Ishikawa (cell line): ENCODE measurements at regions not wholly inside any gene's neighbourhood (a gene's known extent, or its start where the extent isn't known, plus 50 kb on each side); places are given as distances from the start of the nearest gene placed in this dataset.

ENCODE experiments used
- CEBPB ChIP-seq: IDR thresholded peaks from 2 replicates; pipeline ENCODE4 v1.6.1; 2012
- CREB1 ChIP-seq: IDR thresholded peaks from 2 replicates; pipeline ENCODE4 v1.6.1; 2012; ENCODE audit warnings: low read depth
- EP300 ChIP-seq: IDR thresholded peaks from 2 replicates; pipeline ENCODE4 v1.6.1; 2012; ENCODE audit warnings: borderline replicate concordance
- RAD21 ChIP-seq: IDR thresholded peaks from 2 replicates; pipeline ENCODE4 v1.6.1; 2012; ENCODE audit warnings: low read depth
- TAF1 ChIP-seq: IDR thresholded peaks from 2 replicates; pipeline ENCODE4 v1.6.1; 2012; ENCODE audit warnings: low read depth, mild to moderate bottlenecking
- TCF12 ChIP-seq: IDR thresholded peaks from 2 replicates; pipeline ENCODE4 v1.6.1; 2012; ENCODE audit warnings: low read depth
- TEAD4 ChIP-seq: IDR thresholded peaks from 2 replicates; pipeline ENCODE4 v1.6.1; 2012
- YY1 ChIP-seq: IDR thresholded peaks from 2 replicates; pipeline ENCODE4 v1.6.1; 2012; ENCODE audit warnings: low read depth
- ZBTB7A ChIP-seq: IDR thresholded peaks from 2 replicates; pipeline ENCODE4 v1.6.1; 2012; ENCODE audit warnings: low read depth
- TF ChIP-seq, protein P1 (sequence below): IDR thresholded peaks from 2 replicates; pipeline ENCODE4 v1.6.1; 2012; ENCODE audit warnings: low read depth, mild to moderate bottlenecking
- TF ChIP-seq, protein P2 (sequence below): IDR thresholded peaks from 2 replicates; pipeline ENCODE4 v1.6.1; 2012
- TF ChIP-seq, protein P3 (sequence below): IDR thresholded peaks from 2 replicates; pipeline ENCODE4 v1.6.1; 2012

DNA sequence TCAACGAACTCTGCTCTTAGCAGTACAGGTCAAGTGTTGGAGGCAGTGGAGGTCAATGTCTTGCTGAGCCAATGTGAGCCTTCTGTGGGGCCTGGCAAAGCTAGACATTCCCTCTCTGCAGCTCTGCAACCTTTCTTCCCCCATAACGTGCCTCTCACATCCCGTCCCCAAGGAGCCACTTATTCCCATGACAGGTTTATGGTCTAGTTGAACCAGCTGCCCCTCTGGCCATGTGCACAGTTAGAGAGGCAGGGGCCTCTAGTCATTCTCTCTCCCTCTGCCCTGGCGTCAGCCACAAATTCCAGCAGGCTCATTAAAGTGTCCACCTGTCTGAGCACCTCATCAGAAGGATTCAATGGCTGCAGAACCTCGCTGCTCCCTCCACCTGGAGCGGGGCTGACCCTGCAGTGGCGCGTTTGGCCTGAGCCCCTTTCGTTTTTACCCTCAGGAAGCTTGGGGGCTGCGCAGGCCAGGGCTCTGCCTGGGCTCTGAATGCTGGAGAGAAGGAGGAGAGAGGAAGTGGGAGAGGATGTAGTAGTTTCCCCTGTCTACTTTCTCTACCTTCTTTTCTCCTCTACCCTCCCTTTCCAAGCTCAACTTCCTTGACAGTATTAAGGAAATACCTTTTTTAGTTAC is 302.1 kb upstream of the B3GAT1 start:
- TF ChIP-seq CREB1: no peak
- no peak for TF ChIP-seq TAF1
- TF ChIP-seq ZBTB7A: no peak
- TF ChIP-seq, protein P1, sequence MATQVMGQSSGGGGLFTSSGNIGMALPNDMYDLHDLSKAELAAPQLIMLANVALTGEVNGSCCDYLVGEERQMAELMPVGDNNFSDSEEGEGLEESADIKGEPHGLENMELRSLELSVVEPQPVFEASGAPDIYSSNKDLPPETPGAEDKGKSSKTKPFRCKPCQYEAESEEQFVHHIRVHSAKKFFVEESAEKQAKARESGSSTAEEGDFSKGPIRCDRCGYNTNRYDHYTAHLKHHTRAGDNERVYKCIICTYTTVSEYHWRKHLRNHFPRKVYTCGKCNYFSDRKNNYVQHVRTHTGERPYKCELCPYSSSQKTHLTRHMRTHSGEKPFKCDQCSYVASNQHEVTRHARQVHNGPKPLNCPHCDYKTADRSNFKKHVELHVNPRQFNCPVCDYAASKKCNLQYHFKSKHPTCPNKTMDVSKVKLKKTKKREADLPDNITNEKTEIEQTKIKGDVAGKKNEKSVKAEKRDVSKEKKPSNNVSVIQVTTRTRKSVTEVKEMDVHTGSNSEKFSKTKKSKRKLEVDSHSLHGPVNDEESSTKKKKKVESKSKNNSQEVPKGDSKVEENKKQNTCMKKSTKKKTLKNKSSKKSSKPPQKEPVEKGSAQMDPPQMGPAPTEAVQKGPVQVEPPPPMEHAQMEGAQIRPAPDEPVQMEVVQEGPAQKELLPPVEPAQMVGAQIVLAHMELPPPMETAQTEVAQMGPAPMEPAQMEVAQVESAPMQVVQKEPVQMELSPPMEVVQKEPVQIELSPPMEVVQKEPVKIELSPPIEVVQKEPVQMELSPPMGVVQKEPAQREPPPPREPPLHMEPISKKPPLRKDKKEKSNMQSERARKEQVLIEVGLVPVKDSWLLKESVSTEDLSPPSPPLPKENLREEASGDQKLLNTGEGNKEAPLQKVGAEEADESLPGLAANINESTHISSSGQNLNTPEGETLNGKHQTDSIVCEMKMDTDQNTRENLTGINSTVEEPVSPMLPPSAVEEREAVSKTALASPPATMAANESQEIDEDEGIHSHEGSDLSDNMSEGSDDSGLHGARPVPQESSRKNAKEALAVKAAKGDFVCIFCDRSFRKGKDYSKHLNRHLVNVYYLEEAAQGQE: no peak
- no peak for TF ChIP-seq EP300
- no peak for TF ChIP-seq TCF12
- TF ChIP-seq YY1: no peak
- no peak for TF ChIP-seq CEBPB
- TF ChIP-seq, protein P2, sequence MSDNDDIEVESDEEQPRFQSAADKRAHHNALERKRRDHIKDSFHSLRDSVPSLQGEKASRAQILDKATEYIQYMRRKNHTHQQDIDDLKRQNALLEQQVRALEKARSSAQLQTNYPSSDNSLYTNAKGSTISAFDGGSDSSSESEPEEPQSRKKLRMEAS: no peak
- no peak for TF ChIP-seq TEAD4
- TF ChIP-seq, protein P3, sequence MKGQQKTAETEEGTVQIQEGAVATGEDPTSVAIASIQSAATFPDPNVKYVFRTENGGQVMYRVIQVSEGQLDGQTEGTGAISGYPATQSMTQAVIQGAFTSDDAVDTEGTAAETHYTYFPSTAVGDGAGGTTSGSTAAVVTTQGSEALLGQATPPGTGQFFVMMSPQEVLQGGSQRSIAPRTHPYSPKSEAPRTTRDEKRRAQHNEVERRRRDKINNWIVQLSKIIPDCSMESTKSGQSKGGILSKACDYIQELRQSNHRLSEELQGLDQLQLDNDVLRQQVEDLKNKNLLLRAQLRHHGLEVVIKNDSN: no peak
- TF ChIP-seq RAD21: no peak
